ENCODE measurements at regions not wholly inside any gene's neighbourhood (a gene's known extent, or its start where the extent isn't known, plus 50 kb on each side); places are given as distances from the start of the nearest gene placed in this dataset.
A peak's percentile ranks its signal among the peaks of the same experiment; 100 is the strongest.

- no peak for DNase-seq (ENCODE audit: low spot score)
Observed at GRCh38 chr2:104408266-104408665, 445.6 kb upstream of the POU3F3 start.

GRCh38 chr2:104410136-104410535, 443.8 kb upstream of the POU3F3 start:
- DNase-seq (ENCODE audit: low spot score) = no peak

- DNase-seq (ENCODE audit: low spot score) = peak; percentile 15
Observed at GRCh38 chr2:104412384-104412783, 441.5 kb upstream of the POU3F3 start.

GRCh38 chr2:104413890-104414289, 440.0 kb upstream of the POU3F3 start:
- no peak for DNase-seq (ENCODE audit: low spot score)

- DNase-seq (ENCODE audit: low spot score) = no peak
Observed at GRCh38 chr2:104415284-104415683, 438.6 kb upstream of the POU3F3 start.

- DNase-seq (ENCODE audit: low spot score) = no peak
Observed at GRCh38 chr2:104416339-104417000, 437.4 kb upstream of the POU3F3 start.

GRCh38 chr2:104420420-104420819, 433.5 kb upstream of the POU3F3 start:
- no peak for DNase-seq (ENCODE audit: low spot score)

GRCh38 chr2:104420953-104421352, 433.0 kb upstream of the POU3F3 start:
- no peak for DNase-seq (ENCODE audit: low spot score)

GRCh38 chr2:104425850-104426595, 427.9 kb upstream of the POU3F3 start:
- no peak for DNase-seq (ENCODE audit: low spot score)

GRCh38 chr2:104428155-104428554, 425.8 kb upstream of the POU3F3 start:
- DNase-seq (ENCODE audit: low spot score) = no peak

GRCh38 chr2:104429639-104430358, 424.1 kb upstream of the POU3F3 start:
- no peak for DNase-seq (ENCODE audit: low spot score)

- no peak for DNase-seq (ENCODE audit: low spot score)
Observed at GRCh38 chr2:104430359-104430740, 423.6 kb upstream of the POU3F3 start.

- DNase-seq (ENCODE audit: low spot score) = no peak
Observed at GRCh38 chr2:104430852-104431251, 423.1 kb upstream of the POU3F3 start.

GRCh38 chr2:104431701-104432121, 422.2 kb upstream of the POU3F3 start:
- DNase-seq (ENCODE audit: low spot score) = no peak

- DNase-seq (ENCODE audit: low spot score) = no peak
Observed at GRCh38 chr2:104432401-104432800, 421.5 kb upstream of the POU3F3 start.

GRCh38 chr2:104432991-104433390, 420.9 kb upstream of the POU3F3 start:
- DNase-seq (ENCODE audit: low spot score) = no peak

- no peak for DNase-seq (ENCODE audit: low spot score)
Observed at GRCh38 chr2:104433657-104434056, 420.3 kb upstream of the POU3F3 start.

GRCh38 chr2:104434318-104434792, 419.6 kb upstream of the POU3F3 start:
- peak; percentile 54 for DNase-seq (ENCODE audit: low spot score)

- DNase-seq (ENCODE audit: low spot score) = no peak
Observed at GRCh38 chr2:104434966-104435365, 418.9 kb upstream of the POU3F3 start.

- no peak for DNase-seq (ENCODE audit: low spot score)
Observed at GRCh38 chr2:104438481-104438880, 415.4 kb upstream of the POU3F3 start.

- DNase-seq (ENCODE audit: low spot score) = peak; percentile 8
Observed at GRCh38 chr2:104443145-104443544, 410.8 kb upstream of the POU3F3 start.

- DNase-seq (ENCODE audit: low spot score) = no peak
Observed at GRCh38 chr2:104444392-104444791, 409.5 kb upstream of the POU3F3 start.

GRCh38 chr2:104444889-104445288, 409.0 kb upstream of the POU3F3 start:
- peak; percentile 48 for DNase-seq (ENCODE audit: low spot score)
